GM20431 (cell line): ENCODE measurements at regions not wholly inside any gene's neighbourhood (a gene's known extent, or its start where the extent isn't known, plus 50 kb on each side); places are given as distances from the start of the nearest gene placed in this dataset.

Experiments
- in situ Hi-C: fragments of 300-500 bp; cut with MseI, MboI; formaldehyde crosslinking; loops from one replicate; pipeline ENCODE4 v1.15.0; 2020; ENCODE audit warnings: low sequenced_read_pairs; ENCODE audit not compliant: unreplicated experiment

- in situ Hi-C loops, result no loop called here
Observed at GRCh38 chr5:165903835-165904234, 2387.6 kb upstream of the WWC1 start.

GRCh38 chr5:165906871-165907270, 2384.6 kb upstream of the WWC1 start:
- in situ Hi-C loops, result no loop called here

- in situ Hi-C loops, result no loop called here
Observed at GRCh38 chr5:165913059-165913458, 2378.4 kb upstream of the WWC1 start.

GRCh38 chr5:165914456-165914855, 2377.0 kb upstream of the WWC1 start:
- in situ Hi-C loops, result no loop called here

GRCh38 chr5:165919196-165919595, 2372.2 kb upstream of the WWC1 start:
- in situ Hi-C loops, result no loop called here

GRCh38 chr5:165920655-165921054, 2370.8 kb upstream of the WWC1 start:
- in situ Hi-C loops, result no loop called here

GRCh38 chr5:165928971-165929370, 2362.5 kb upstream of the WWC1 start:
- in situ Hi-C loops, result no loop called here

GRCh38 chr5:165940541-165940940, 2350.9 kb upstream of the WWC1 start:
- in situ Hi-C loops, result no loop called here

GRCh38 chr5:165956854-165957253, 2334.6 kb upstream of the WWC1 start:
- in situ Hi-C loops, result no loop called here

GRCh38 chr5:165981671-165982070, 2309.8 kb upstream of the WWC1 start:
- in situ Hi-C loops, result no loop called here

- in situ Hi-C loops, result no loop called here
Observed at GRCh38 chr5:165996201-165996875, 2295.1 kb upstream of the WWC1 start.

GRCh38 chr5:165999693-166000320, 2291.6 kb upstream of the WWC1 start:
- in situ Hi-C loops, result no loop called here

GRCh38 chr5:166004006-166004405, 2287.4 kb upstream of the WWC1 start:
- in situ Hi-C loops, result no loop called here

GRCh38 chr5:166013415-166013814, 2278.0 kb upstream of the WWC1 start:
- in situ Hi-C loops, result no loop called here

- in situ Hi-C loops, result no loop called here
Observed at GRCh38 chr5:166014256-166014655, 2277.2 kb upstream of the WWC1 start.

GRCh38 chr5:166018716-166019115, 2272.7 kb upstream of the WWC1 start:
- in situ Hi-C loops, result no loop called here

GRCh38 chr5:166022065-166022464, 2269.4 kb upstream of the WWC1 start:
- in situ Hi-C loops, result no loop called here

- in situ Hi-C loops, result no loop called here
Observed at GRCh38 chr5:166024970-166025369, 2266.5 kb upstream of the WWC1 start.

GRCh38 chr5:166027582-166027981, 2263.9 kb upstream of the WWC1 start:
- in situ Hi-C loops, result no loop called here

- in situ Hi-C loops, result no loop called here
Observed at GRCh38 chr5:166031926-166032325, 2259.5 kb upstream of the WWC1 start.

GRCh38 chr5:166032601-166033000, 2258.8 kb upstream of the WWC1 start:
- in situ Hi-C loops, result no loop called here

- in situ Hi-C loops, result no loop called here
Observed at GRCh38 chr5:166045961-166046360, 2245.5 kb upstream of the WWC1 start.
